ENCODE measurements at regions not wholly inside any gene's neighbourhood (a gene's known extent, or its start where the extent isn't known, plus 50 kb on each side); places are given as distances from the start of the nearest gene placed in this dataset.

- DNase-seq (ENCODE audit: low read depth, low spot score) = no peak
- in situ Hi-C loops (cut with HindIII; ENCODE audit: low pct_unique_long_range_greater_than_20kb, low sequenced_read_pairs) = no loop called here
Measured at GRCh38 chr3:113091417-113091816, 100.6 kb downstream of the GTPBP8 start.

- in situ Hi-C loops (cut with HindIII; ENCODE audit: low pct_unique_long_range_greater_than_20kb, low sequenced_read_pairs) = no loop called here
- no peak for DNase-seq (ENCODE audit: low read depth, low spot score)
Measured at GRCh38 chr3:113092746-113093145, 102.0 kb downstream of the GTPBP8 start.

- in situ Hi-C loops (cut with HindIII; ENCODE audit: low pct_unique_long_range_greater_than_20kb, low sequenced_read_pairs) = no loop called here
- no peak for DNase-seq (ENCODE audit: low read depth, low spot score)
Measured at GRCh38 chr3:113094337-113095221, 103.8 kb downstream of the GTPBP8 start.

GRCh38 chr3:113096188-113096892, 105.6 kb downstream of the GTPBP8 start:
- DNase-seq (ENCODE audit: low read depth, low spot score) = no peak
- in situ Hi-C loops (cut with HindIII; ENCODE audit: low pct_unique_long_range_greater_than_20kb, low sequenced_read_pairs) = no loop called here

GRCh38 chr3:113097960-113098447, 107.2 kb downstream of the GTPBP8 start:
- in situ Hi-C loops (cut with HindIII; ENCODE audit: low pct_unique_long_range_greater_than_20kb, low sequenced_read_pairs) = no loop called here
- no peak for DNase-seq (ENCODE audit: low read depth, low spot score)

GRCh38 chr3:113100063-113100462, 109.3 kb downstream of the GTPBP8 start:
- in situ Hi-C loops (cut with HindIII; ENCODE audit: low pct_unique_long_range_greater_than_20kb, low sequenced_read_pairs) = no loop called here
- no peak for DNase-seq (ENCODE audit: low read depth, low spot score)

- DNase-seq (ENCODE audit: low read depth, low spot score) = no peak
- in situ Hi-C loops (cut with HindIII; ENCODE audit: low pct_unique_long_range_greater_than_20kb, low sequenced_read_pairs) = no loop called here
Measured at GRCh38 chr3:113103588-113103987, 107.8 kb upstream of the BOC start.

- no peak for DNase-seq (ENCODE audit: low read depth, low spot score)
- in situ Hi-C loops (cut with HindIII; ENCODE audit: low pct_unique_long_range_greater_than_20kb, low sequenced_read_pairs) = no loop called here
Measured at GRCh38 chr3:113104357-113105092, 106.8 kb upstream of the BOC start.

GRCh38 chr3:113105093-113105449, 106.3 kb upstream of the BOC start:
- DNase-seq (ENCODE audit: low read depth, low spot score) = no peak
- in situ Hi-C loops (cut with HindIII; ENCODE audit: low pct_unique_long_range_greater_than_20kb, low sequenced_read_pairs) = no loop called here

GRCh38 chr3:113105966-113106660, 105.2 kb upstream of the BOC start:
- in situ Hi-C loops (cut with HindIII; ENCODE audit: low pct_unique_long_range_greater_than_20kb, low sequenced_read_pairs) = no loop called here
- no peak for DNase-seq (ENCODE audit: low read depth, low spot score)

- DNase-seq (ENCODE audit: low read depth, low spot score) = no peak
- in situ Hi-C loops (cut with HindIII; ENCODE audit: low pct_unique_long_range_greater_than_20kb, low sequenced_read_pairs) = no loop called here
Measured at GRCh38 chr3:113110267-113110666, 101.1 kb upstream of the BOC start.

- no peak for DNase-seq (ENCODE audit: low read depth, low spot score)
- in situ Hi-C loops (cut with HindIII; ENCODE audit: low pct_unique_long_range_greater_than_20kb, low sequenced_read_pairs) = no loop called here
Measured at GRCh38 chr3:113111011-113111707, 100.2 kb upstream of the BOC start.

GRCh38 chr3:113113361-113113760, 98.0 kb upstream of the BOC start:
- in situ Hi-C loops (cut with HindIII; ENCODE audit: low pct_unique_long_range_greater_than_20kb, low sequenced_read_pairs) = no loop called here
- no peak for DNase-seq (ENCODE audit: low read depth, low spot score)

GRCh38 chr3:113117511-113118234, 93.7 kb upstream of the BOC start:
- in situ Hi-C loops (cut with HindIII; ENCODE audit: low pct_unique_long_range_greater_than_20kb, low sequenced_read_pairs) = no loop called here
- no peak for DNase-seq (ENCODE audit: low read depth, low spot score)

GRCh38 chr3:113118336-113118735, 93.0 kb upstream of the BOC start:
- in situ Hi-C loops (cut with HindIII; ENCODE audit: low pct_unique_long_range_greater_than_20kb, low sequenced_read_pairs) = no loop called here
- DNase-seq (ENCODE audit: low read depth, low spot score) = no peak

- no peak for DNase-seq (ENCODE audit: low read depth, low spot score)
- in situ Hi-C loops (cut with HindIII; ENCODE audit: low pct_unique_long_range_greater_than_20kb, low sequenced_read_pairs) = no loop called here
Measured at GRCh38 chr3:113124256-113124830, 87.0 kb upstream of the BOC start.

Data from SK-MEL-5 (cell line).